Right atrium auricular region (tissue), 2 donors: ENCODE measurements at regions not wholly inside any gene's neighbourhood (a gene's known extent, or its start where the extent isn't known, plus 50 kb on each side); places are given as distances from the start of the nearest gene placed in this dataset.
A peak's percentile ranks its signal among the peaks of the same experiment; 100 is the strongest.
"Not testable (repeated sequence)": the region's sequence is repeated elsewhere in the genome, so short reads cannot be mapped to it uniquely, and the experiment has no call there.

Experiments
- DNase-seq: peaks from one replicate; pipeline ENCODE4 v3.0.0-alpha.2; 2019; ENCODE audit warnings: low spot score
- H3K27ac ChIP-seq, 2 donors: fragments of 200-600 bp; sonication (generic); 1 replicate in 1 of 2; 2 replicates in 1 of 2; pipeline ENCODE4 v1.5.1; 2016 to 2019
- H3K27me3 ChIP-seq, 2 donors: fragments of 200-600 bp; sonication (generic); one replicate each; pipeline versions ENCODE4 v1.5.1 to v1.6.0; 2017 to 2019
- H3K36me3 ChIP-seq: fragments of 200-600 bp; sonication (generic); one replicate; pipeline ENCODE4 v1.5.1; 2016
- H3K4me1 ChIP-seq, 2 donors: fragments of 200-600 bp; sonication (generic); one replicate each; pipeline versions ENCODE4 v1.5.1 to v1.6.0; 2017 to 2019
- H3K4me3 ChIP-seq, 2 donors: fragments of 200-600 bp; sonication (generic); 1 replicate in 1 of 2; 2 replicates in 1 of 2; pipeline ENCODE4 v1.5.1; 2017 to 2019; ENCODE audit warnings: mild to moderate bottlenecking in 1 of 2, moderate library complexity in 1 of 2
- H3K9me3 ChIP-seq, 2 donors: fragments of 200-600 bp; sonication (generic); one replicate each; pipeline ENCODE4 v1.5.1; 2019
- TF ChIP-seq, protein P1 (sequence below), 2 donors: fragments of 200-600 bp; sonication (generic); IDR thresholded peaks; one replicate each; pipeline ENCODE4 v1.5.1; 2019; ENCODE audit warnings: antibody characterized with exemption in 2 of 2

DNA sequence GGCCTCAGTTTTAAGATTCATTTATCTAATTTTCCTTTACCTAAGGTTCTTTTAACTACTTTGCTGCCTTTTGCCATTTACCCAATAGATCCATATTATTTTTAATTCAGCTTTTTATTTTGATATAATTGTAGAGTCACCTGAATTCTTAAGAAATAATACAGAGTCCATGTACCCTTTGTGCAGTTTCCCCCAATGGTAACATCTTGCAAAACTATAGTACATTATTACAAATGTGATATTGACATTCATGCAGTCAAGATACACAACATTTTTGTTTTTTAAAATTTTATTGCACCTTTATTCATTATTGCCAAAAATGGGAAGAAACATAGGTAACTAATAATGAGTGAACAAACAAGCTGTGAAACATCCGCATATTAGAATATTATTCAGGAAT, 208.7 kb upstream of the WDFY3 start:
- Histone ChIP-seq H3K27ac (no peak overlapping the region), H3K36me3 (no peaks in the 10 kb centered on the region), H3K4me3 (no peak overlapping the region), H3K27me3 (no peaks in the 10 kb centered on the region), H3K4me1 (no peaks in the 10 kb centered on the region), H3K9me3 (peaks cover 0 to 8% of the 10 kb centered on the region in 2 donors)
- TF ChIP-seq, protein P1, sequence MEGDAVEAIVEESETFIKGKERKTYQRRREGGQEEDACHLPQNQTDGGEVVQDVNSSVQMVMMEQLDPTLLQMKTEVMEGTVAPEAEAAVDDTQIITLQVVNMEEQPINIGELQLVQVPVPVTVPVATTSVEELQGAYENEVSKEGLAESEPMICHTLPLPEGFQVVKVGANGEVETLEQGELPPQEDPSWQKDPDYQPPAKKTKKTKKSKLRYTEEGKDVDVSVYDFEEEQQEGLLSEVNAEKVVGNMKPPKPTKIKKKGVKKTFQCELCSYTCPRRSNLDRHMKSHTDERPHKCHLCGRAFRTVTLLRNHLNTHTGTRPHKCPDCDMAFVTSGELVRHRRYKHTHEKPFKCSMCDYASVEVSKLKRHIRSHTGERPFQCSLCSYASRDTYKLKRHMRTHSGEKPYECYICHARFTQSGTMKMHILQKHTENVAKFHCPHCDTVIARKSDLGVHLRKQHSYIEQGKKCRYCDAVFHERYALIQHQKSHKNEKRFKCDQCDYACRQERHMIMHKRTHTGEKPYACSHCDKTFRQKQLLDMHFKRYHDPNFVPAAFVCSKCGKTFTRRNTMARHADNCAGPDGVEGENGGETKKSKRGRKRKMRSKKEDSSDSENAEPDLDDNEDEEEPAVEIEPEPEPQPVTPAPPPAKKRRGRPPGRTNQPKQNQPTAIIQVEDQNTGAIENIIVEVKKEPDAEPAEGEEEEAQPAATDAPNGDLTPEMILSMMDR (IDR thresholded peaks at IDR 0.05) = no peak
- DNase-seq = no peak

DNA sequence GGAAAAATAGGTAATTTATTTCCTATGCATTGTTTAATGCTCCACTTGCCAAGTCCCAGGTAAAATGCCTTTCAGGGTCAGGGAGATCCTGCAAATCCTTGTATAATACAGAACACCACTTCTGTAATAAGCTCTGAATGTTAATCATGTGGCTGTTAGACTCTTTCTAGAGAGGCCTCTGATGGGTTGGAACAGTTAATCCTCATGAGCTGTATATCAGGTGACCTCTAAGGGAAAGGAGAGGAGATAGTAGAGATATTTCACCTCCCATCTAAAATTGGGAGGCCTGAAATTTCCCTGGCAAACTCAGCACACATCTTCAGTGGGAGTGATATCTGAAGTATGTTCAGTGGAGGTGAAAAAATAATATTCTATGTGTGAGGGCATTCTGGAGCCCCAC, 210.6 kb upstream of the WDFY3 start:
- Histone ChIP-seq H3K27me3 (no peaks in the 10 kb centered on the region), H3K4me1 (no peaks in the 10 kb centered on the region), H3K4me3 (no peak overlapping the region), H3K27ac (peak overlapping the region in 1 of 2 donors; percentile 52), H3K36me3 (no peaks in the 10 kb centered on the region), H3K9me3 (peaks cover 0 to 8% of the 10 kb centered on the region in 2 donors)
- TF ChIP-seq, protein P1 (IDR thresholded peaks at IDR 0.05) = no peak
- no peak for DNase-seq

DNA sequence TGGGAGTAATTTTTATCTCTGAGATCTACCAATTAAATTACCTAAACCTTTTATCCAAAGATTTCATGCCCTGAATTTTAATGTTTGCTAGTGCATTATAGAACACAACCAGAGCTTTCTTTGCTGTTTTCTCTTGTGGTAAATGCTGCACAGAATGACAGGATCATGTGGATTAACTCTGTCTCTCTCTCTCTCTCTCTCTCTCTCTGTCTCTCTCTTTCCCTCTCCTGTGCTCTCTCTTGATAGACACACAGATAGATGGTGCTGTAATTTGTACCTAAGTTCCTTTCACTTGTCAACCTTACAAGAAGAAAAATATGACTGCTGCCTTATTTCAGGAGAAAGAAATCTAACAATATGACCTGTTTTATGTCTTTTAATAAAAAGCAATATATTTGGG, 211.2 kb upstream of the WDFY3 start:
- TF ChIP-seq, protein P1 (IDR thresholded peaks at IDR 0.05) = no peak
- Histone ChIP-seq H3K36me3 (no peaks in the 10 kb centered on the region), H3K27me3 (no peaks in the 10 kb centered on the region)

DNA sequence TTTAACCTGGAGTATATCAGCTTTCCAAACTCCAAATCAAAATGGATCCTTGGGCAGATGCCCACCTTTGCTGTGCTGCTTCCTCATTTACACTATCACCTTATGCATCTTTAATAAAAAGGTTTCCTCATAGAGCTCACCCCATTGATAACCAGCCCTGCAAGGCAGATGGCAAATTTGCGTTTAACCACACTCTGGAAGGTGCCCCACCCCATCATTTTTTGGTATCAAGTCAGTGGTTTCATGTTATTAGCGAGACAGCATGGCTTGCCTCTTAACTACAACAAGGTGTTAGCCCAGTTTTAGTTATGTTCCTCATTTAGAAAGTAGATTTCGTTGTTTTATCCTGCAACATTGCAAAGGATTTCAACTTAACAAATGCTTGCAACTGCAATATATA, 214.0 kb upstream of the WDFY3 start:
- H3K27ac ChIP-seq = no peak overlapping the region
- TF ChIP-seq, protein P1 (IDR thresholded peaks at IDR 0.05) = no peak
- no peaks in the 10 kb centered on the region for H3K36me3 ChIP-seq
- H3K4me3 ChIP-seq = no peak overlapping the region
- no peak for DNase-seq
- H3K4me1 ChIP-seq = no peaks in the 10 kb centered on the region
- no peaks in the 10 kb centered on the region for H3K27me3 ChIP-seq
- H3K9me3 ChIP-seq = no peaks in the 10 kb centered on the region

More for the DNA sequence above, 211.2 kb upstream of the WDFY3 start:
- no peak for DNase-seq
- Histone ChIP-seq H3K27ac (peak overlapping the region in 1 of 2 donors; percentile 52), H3K4me3 (no peak overlapping the region), H3K4me1 (no peaks in the 10 kb centered on the region), H3K9me3 (peaks cover 0 to 8% of the 10 kb centered on the region in 2 donors)

DNA sequence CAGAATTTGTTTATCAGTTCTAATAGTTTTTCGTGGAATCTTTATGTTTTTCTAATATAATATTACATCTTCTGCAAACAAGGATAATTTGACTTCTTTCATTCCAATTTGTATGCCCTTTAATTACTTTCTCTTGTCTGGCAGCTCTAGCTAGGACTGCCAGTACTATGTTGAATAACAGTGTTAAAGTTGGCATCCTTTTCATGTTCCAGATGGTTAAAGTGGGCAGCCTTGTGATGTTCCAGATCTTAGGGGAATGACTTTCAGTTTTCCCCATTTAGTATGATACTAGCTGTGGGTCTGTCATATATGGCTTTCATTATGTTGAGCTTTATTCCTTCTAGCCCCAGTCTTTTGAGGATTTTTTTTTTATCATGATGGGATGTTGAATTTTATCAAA, 220.6 kb upstream of the WDFY3 start:
- peaks cover 0 to 7% of the 10 kb centered on the region in 2 donors for H3K9me3 ChIP-seq
- no peak overlapping the region for H3K4me3 ChIP-seq
- no peaks in the 10 kb centered on the region for H3K4me1 ChIP-seq
- H3K36me3 ChIP-seq = no peaks in the 10 kb centered on the region
- no peaks in the 10 kb centered on the region for H3K27me3 ChIP-seq
- no peak for DNase-seq
- TF ChIP-seq, protein P1 (IDR thresholded peaks at IDR 0.05) = no peak
- peak overlapping the region in 1 of 2 donors; percentile 43 for H3K27ac ChIP-seq

DNA sequence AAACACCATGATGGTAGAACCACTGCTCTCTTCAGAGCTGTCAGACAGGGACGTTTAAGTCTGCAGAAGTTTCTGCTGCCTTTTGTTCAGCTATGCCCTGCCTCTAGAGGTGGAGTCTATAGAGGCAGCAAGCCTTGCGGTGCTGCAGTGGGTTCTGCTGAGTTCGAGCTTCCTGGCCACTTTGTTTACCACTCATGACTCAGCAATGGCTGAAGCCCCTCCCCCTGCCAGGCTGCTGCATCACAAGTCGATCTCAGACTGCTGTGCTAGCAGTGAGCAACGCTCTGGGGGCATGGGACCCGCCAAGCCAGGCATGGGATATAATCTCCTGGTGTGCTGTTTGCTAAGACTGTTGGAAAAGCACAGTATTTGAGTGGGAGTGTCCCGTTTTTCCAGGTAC, 229.5 kb upstream of the WDFY3 start:
- peaks cover 0 to 11% of the 10 kb centered on the region in 2 donors for H3K9me3 ChIP-seq
- not testable (repeated sequence) for H3K27ac ChIP-seq, H3K4me3 ChIP-seq, H3K36me3 ChIP-seq, H3K27me3 ChIP-seq, DNase-seq, H3K4me1 ChIP-seq
